ENCODE measurements at regions not wholly inside any gene's neighbourhood (a gene's known extent, or its start where the extent isn't known, plus 50 kb on each side); places are given as distances from the start of the nearest gene placed in this dataset.
A peak's percentile ranks its signal among the peaks of the same experiment; 100 is the strongest.

DNA sequence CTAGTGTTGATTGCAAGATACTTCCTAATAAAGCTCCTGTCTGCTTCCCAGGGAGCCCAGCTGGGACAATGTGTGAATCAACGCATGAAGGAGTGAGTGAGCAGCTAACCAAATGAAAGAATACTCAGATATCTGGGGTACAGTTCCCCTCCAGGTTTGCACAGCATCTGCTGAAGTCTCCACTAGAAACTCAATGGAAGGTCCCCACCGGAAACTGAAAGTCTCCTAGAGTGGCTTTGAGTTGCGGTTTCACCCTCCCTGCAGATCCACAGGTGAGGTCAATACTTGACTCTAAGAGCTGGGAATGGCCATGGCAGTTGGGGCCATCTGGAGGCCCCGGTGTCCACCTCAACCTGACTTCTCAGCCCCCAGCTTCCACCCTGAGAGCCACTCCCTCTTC is 198.2 kb upstream of the MSX2 start:
- no peaks in the 10 kb centered on the region for H3K36me3 ChIP-seq (replicated peaks in 1 of 2; ENCODE audit: control insufficient read depth in 1 of 2, insufficient read depth in 2 of 2, low read length in 2 of 2)
- no peaks in the 10 kb centered on the region for H3K36me3 Mint-ChIP-seq
- H3K27me3 ChIP-seq (ENCODE audit: control insufficient read depth in 2 of 2, insufficient read depth in 2 of 2, low read length in 2 of 2): no peaks in the 10 kb centered on the region
- no peak overlapping the region for H3K4me2 ChIP-seq (replicated peaks; ENCODE audit: extremely low read depth, low read length, poor library complexity, severe bottlenecking)
- no peak overlapping the region for H3K9ac ChIP-seq (ENCODE audit: insufficient read depth, low read length, poor library complexity, severe bottlenecking)
- H3K9me3 Mint-ChIP-seq: no peaks in the 10 kb centered on the region
- peaks cover 6 to 10% of the 10 kb centered on the region in 2 donors for H3K4me1 ChIP-seq (ENCODE audit: control insufficient read depth in 1 of 2, insufficient read depth in 2 of 2, low read length in 2 of 2)
- intact Hi-C loops (cut with micrococcal nuclease): no loop called here
- TF ChIP-seq, protein P1, sequence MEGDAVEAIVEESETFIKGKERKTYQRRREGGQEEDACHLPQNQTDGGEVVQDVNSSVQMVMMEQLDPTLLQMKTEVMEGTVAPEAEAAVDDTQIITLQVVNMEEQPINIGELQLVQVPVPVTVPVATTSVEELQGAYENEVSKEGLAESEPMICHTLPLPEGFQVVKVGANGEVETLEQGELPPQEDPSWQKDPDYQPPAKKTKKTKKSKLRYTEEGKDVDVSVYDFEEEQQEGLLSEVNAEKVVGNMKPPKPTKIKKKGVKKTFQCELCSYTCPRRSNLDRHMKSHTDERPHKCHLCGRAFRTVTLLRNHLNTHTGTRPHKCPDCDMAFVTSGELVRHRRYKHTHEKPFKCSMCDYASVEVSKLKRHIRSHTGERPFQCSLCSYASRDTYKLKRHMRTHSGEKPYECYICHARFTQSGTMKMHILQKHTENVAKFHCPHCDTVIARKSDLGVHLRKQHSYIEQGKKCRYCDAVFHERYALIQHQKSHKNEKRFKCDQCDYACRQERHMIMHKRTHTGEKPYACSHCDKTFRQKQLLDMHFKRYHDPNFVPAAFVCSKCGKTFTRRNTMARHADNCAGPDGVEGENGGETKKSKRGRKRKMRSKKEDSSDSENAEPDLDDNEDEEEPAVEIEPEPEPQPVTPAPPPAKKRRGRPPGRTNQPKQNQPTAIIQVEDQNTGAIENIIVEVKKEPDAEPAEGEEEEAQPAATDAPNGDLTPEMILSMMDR (IDR thresholded peaks at IDR 0.05): no peak
- no peak overlapping the region for H3K4me3 Mint-ChIP-seq
- H4K20me1 ChIP-seq (ENCODE audit: insufficient read depth, low read length): no peaks in the 10 kb centered on the region
- H3K4me1 Mint-ChIP-seq: peaks cover 13% of the 10 kb centered on the region
- H3K79me2 ChIP-seq (ENCODE audit: insufficient read depth, low read length): no peaks in the 10 kb centered on the region
- no peaks in the 10 kb centered on the region for H3K9me3 ChIP-seq (replicated peaks in 1 of 2; ENCODE audit: control insufficient read depth in 1 of 2, insufficient read depth in 1 of 2, low read length in 2 of 2)
- no peak overlapping the region for H2AFZ ChIP-seq (ENCODE audit: insufficient read depth, low read depth, low read length, poor library complexity, severe bottlenecking)
- no peak for DNase-seq
- no peak overlapping the region for H3K4me3 ChIP-seq (replicated peaks in 1 of 3; ENCODE audit: low read depth in 2 of 3, low read length in 3 of 3)
- H3K27ac ChIP-seq (ENCODE audit: low read depth in 1 of 2, low read length in 2 of 2): no peak overlapping the region
- peaks cover 6 to 15% (median 15%) of the 10 kb centered on the region in 3 donors for H3K27me3 Mint-ChIP-seq (ENCODE audit: low read depth in 3 of 3)
- H3K27ac Mint-ChIP-seq: no peak overlapping the region
- 85% methylated on average over 4 of the region's 4 CpGs for WGBS (ENCODE audit: insufficient coverage)

DNA sequence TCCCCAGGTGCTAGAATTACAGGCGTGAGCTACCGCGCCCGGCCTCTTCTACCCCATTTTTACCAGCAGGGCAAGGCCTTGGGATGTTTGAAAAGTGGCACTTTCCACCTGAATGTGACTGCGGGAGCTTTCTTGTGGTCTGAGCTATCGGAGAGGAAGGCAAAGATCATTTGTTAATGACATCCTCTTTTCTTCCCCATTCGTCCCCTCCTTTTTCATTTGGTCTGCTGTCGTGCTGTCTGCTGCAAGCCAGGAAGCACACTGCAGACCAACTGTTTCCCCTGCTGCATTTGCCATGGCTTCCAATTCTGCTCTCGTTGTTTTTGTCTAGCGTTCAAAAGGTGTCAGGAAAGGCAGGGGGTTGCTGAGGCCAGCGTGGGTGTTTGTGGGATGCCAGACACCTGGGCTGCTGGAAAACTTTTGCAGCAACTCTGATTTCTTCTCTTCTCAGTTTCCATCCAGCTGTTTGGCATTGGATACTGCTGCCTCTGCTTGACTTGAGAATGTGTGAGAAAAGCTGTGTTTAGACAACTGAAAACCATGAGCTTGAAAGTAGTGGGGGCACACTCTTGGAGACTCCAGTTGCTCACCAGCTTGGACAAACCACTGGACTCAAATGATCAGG is 196.4 kb upstream of the MSX2 start:
- Mint-ChIP-seq H3K27ac (no peak overlapping the region), H3K4me3 (peak overlapping the region in 1 of 2 donors; percentile 32), H3K36me3 (no peaks in the 10 kb centered on the region), H3K4me1 (peaks cover 26% of the 10 kb centered on the region), H3K27me3 (ENCODE audit: low read depth in 3 of 3) (peaks cover 6 to 15% (median 11%) of the 10 kb centered on the region in 3 donors), H3K9me3 (no peaks in the 10 kb centered on the region)
- no peak overlapping the region for H3K4me2 ChIP-seq (replicated peaks; ENCODE audit: extremely low read depth, low read length, poor library complexity, severe bottlenecking)
- H3K27ac ChIP-seq (ENCODE audit: low read depth in 1 of 2, low read length in 2 of 2): no peak overlapping the region
- no peaks in the 10 kb centered on the region for H3K79me2 ChIP-seq (ENCODE audit: insufficient read depth, low read length)
- intact Hi-C loops (cut with micrococcal nuclease): no loop called here
- no peaks in the 10 kb centered on the region for H3K36me3 ChIP-seq (replicated peaks in 1 of 2; ENCODE audit: control insufficient read depth in 1 of 2, insufficient read depth in 2 of 2, low read length in 2 of 2)
- H3K4me1 ChIP-seq (ENCODE audit: control insufficient read depth in 1 of 2, insufficient read depth in 2 of 2, low read length in 2 of 2): peaks cover 24 to 25% of the 10 kb centered on the region in 2 donors
- H2AFZ ChIP-seq (ENCODE audit: insufficient read depth, low read depth, low read length, poor library complexity, severe bottlenecking): peak overlapping the region; percentile 43
- peak in 1 of 3 donors; percentile 11 for DNase-seq
- no peaks in the 10 kb centered on the region for H3K9me3 ChIP-seq (replicated peaks in 1 of 2; ENCODE audit: control insufficient read depth in 1 of 2, insufficient read depth in 1 of 2, low read length in 2 of 2)
- TF ChIP-seq, protein P1 (IDR thresholded peaks at IDR 0.05): no peak
- no peak overlapping the region for H3K9ac ChIP-seq (ENCODE audit: insufficient read depth, low read length, poor library complexity, severe bottlenecking)
- H3K4me3 ChIP-seq (replicated peaks in 1 of 3; ENCODE audit: low read depth in 2 of 3, low read length in 3 of 3): no peak overlapping the region
- H4K20me1 ChIP-seq (ENCODE audit: insufficient read depth, low read length): no peaks in the 10 kb centered on the region
- no peaks in the 10 kb centered on the region for H3K27me3 ChIP-seq (ENCODE audit: control insufficient read depth in 2 of 2, insufficient read depth in 2 of 2, low read length in 2 of 2)
- 18% methylated on average over 8 of the region's 11 CpGs for WGBS (ENCODE audit: insufficient coverage)

All from CD14-positive monocyte (primary cell).